AG04449 (cell line): ENCODE measurements at regions not wholly inside any gene's neighbourhood (a gene's known extent, or its start where the extent isn't known, plus 50 kb on each side); places are given as distances from the start of the nearest gene placed in this dataset.

Source experiments
- CTCF ChIA-PET: fragments of 350-600 bp; formaldehyde crosslinking; extraction: SDS; loops from one replicate; lab custom pipeline; 2021; ENCODE audit warnings: antibody characterized with exemption; lab: Yijun Ruan, JAX
- POLR2A ChIA-PET: fragments of 400-600, 350-600 bp; formaldehyde crosslinking; extraction: SDS; loops from one replicate; lab custom pipeline; 2020; ENCODE audit warnings: antibody characterized with exemption, inconsistent platforms; lab: Yijun Ruan, JAX
- DNase-seq: peaks from one replicate; pipeline ENCODE4 v3.0.0-alpha.2; 2010; ENCODE audit warnings: low read depth, low spot score
- H3K4me3 ChIP-seq: 2 replicates; pipeline ENCODE4 v1.5.1; 2011; ENCODE audit warnings: low read depth, mild to moderate bottlenecking, control low read depth, low read length
- TF ChIP-seq, protein P1 (sequence below): IDR thresholded peaks from one replicate; pipeline ENCODE4 v1.5.1; 2011; ENCODE audit warnings: mild to moderate bottlenecking, moderate library complexity, low read length, control low read depth, inconsistent platforms; ENCODE audit not compliant: insufficient read depth; ENCODE audit errors: missing control alignments

DNA sequence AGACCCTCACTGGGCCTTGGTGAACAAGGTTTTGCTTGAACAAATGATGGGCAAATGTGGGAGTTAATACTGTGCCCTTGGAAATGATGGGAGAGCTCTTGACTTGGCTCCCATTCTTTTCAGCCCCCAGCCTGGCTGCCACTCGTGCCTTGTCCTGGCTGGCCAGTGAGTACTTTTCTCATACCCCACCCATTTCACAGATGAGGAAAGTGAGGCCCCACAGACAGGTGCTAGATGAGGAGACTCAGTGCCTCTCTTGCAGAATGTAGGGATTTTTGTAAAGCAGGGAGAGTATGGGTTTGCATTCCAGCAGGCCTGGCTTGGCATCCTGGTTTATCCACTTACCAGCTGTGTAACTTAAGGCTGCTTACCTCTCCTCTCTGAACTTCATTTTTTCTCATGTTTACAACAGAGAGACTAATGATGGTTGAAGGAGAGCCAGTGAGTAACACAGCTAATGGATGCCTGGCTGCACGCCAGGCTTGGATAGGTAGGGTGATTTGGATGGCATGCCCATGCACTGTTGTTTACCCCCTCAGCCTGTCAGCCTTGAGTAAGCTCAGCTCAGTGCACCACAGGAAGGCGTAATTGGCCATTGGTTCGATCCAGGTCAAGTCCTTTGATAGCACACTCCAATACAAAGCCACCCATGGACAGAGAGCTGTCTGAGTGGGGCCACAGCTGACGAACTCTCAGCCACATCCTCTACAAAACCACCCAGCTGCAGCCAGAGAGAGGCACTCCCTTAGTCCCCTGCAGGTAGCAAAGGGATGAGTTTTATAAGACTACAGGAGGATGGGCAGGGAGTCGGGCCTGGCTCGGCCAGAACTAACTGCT is 436.8 kb downstream of the RPS24 start:
- TF ChIP-seq, protein P1, sequence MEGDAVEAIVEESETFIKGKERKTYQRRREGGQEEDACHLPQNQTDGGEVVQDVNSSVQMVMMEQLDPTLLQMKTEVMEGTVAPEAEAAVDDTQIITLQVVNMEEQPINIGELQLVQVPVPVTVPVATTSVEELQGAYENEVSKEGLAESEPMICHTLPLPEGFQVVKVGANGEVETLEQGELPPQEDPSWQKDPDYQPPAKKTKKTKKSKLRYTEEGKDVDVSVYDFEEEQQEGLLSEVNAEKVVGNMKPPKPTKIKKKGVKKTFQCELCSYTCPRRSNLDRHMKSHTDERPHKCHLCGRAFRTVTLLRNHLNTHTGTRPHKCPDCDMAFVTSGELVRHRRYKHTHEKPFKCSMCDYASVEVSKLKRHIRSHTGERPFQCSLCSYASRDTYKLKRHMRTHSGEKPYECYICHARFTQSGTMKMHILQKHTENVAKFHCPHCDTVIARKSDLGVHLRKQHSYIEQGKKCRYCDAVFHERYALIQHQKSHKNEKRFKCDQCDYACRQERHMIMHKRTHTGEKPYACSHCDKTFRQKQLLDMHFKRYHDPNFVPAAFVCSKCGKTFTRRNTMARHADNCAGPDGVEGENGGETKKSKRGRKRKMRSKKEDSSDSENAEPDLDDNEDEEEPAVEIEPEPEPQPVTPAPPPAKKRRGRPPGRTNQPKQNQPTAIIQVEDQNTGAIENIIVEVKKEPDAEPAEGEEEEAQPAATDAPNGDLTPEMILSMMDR = no peak
- H3K4me3 ChIP-seq = no peak overlapping the region
- DNase-seq = no peak
- CTCF ChIA-PET = interaction anchor here (0.6 kb wide), 1 partner anchor 153 kb away, joined by 3 read pairs; no protein-coding TSS in a partner anchor
- POLR2A ChIA-PET = no interaction called here

DNA sequence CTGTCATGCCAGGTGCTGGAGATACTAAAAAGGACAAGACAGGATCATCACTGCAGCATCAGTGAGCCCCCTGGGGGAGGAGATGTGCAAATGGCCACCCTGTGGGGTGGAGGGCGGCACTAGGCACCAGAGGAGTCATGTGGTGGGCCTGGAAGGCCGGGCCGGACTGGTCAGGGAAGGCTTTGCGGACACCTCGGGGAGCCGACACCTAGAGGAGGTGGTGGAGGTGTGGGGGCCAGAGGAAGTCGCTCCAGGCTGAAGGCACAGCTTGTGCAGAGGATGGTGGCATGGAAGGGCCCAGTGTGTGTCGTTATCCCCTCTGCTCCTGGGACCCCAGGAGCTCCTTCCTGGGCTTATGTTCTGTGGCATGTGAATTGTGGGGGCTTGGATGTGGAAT is 437.7 kb downstream of the RPS24 start:
- ChIA-PET CTCF (no interaction called here), POLR2A (no interaction called here)
- TF ChIP-seq, protein P1 = peak; percentile 2
- no peak for DNase-seq
- H3K4me3 ChIP-seq = no peak overlapping the region

DNA sequence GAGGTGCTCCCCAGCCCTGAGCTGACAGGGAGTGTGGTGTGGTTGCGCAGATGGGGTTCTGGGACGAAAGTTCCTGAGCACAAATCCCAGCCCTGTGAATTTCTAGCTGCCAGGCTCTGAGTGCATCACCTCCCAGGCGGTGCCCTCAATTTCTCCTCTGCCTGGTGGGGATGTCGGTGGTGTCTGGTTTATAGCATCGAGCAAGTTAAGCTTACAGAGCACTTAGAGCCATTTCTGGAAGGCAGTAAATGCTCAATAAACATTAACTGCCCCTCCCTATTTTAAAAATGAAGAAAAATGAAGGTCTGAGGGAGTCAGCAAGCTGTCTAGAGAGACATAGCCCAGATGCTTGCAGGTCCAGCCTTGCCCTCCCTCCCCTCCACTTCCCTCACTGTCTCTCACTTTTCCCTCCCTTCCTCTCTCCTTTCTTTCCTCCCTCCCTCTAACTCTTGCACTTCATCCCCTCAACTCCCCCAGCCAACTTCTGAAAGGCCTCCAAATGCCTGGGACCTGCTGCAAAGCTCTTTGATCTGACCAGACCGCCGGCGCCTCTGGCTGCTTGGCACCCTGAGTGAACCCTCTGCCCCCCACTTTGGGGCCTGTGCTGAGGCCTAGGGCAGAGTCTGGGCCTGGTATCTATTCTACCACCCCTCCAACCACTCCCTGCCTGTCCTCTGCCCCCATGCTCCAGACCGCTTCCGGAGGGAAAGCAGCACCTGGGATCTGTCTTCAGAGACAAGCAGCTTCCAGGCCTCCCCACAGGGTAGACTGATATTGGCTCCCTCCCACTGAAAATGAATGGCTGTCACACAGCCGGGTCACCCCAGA is 438.3 kb downstream of the RPS24 start:
- CTCF ChIA-PET = no interaction called here
- TF ChIP-seq, protein P1 = no peak
- POLR2A ChIA-PET = no interaction called here

DNA sequence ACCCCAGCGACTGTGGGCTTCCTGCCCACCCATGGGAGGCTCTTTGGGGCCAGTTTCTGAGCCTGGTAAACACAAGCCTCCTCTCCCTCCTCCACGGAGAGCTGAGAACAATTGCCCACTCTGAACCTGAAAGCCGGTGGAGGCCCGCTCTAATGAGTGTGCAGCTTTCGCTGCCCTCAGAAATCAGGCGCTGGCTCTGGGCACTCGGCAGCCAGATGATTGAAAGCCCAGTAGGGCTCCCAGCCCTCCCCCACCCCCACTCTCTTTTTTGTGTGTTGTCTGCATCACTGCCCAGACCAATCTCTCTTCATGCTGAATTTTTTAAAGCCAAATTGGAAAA is 438.9 kb downstream of the RPS24 start:
- no peak overlapping the region for H3K4me3 ChIP-seq
- TF ChIP-seq, protein P1 = no peak
- CTCF ChIA-PET = no interaction called here
- POLR2A ChIA-PET = no interaction called here
- DNase-seq = no peak

More for the DNA sequence above, 438.3 kb downstream of the RPS24 start:
- no peak for DNase-seq
- no peak overlapping the region for H3K4me3 ChIP-seq

DNA sequence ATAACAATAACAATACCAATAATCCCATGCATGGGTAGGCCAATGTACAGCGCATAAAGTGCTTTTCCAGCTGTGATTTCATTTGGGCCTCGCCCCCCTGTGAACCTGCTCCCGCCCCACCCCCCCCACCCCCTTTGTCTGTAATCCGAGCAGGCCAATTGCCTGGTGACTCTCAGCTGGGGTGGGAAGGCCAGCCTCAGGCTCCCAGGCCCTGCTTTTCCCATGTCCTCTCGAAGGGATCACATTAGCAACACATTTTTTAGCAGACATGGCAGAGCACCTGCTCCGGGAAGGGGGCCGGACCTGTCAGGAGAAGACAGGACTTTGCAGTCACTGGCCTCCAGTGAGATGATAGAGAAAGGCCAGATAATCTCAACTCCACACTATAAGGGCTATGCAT is 439.3 kb downstream of the RPS24 start:
- ChIA-PET POLR2A (no interaction called here), CTCF (no interaction called here)
- TF ChIP-seq, protein P1 = no peak
- no peak overlapping the region for H3K4me3 ChIP-seq
- no peak for DNase-seq

DNA sequence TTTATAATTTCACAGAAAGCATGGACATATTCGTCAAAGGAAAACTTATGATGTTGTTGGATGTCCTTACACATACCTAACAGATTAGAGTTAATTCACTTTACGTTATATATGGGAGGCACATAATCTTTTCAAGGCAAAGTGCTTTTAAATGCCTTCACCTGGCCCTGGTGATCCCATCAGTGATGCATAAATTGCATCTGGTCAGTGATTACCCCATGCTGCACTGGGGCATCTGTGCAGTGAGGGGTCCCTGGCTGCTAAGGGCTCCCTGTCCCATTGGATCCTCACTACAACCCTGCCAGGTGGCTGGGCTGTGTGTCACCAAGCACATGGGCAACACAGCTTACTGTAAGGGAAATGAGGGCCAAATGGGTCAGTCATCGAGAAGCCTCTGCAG is 441.1 kb downstream of the RPS24 start:
- TF ChIP-seq, protein P1 = no peak
- H3K4me3 ChIP-seq = no peak overlapping the region
- no peak for DNase-seq
- ChIA-PET CTCF (no interaction called here), POLR2A (no interaction called here)
